ENCODE measurements at regions not wholly inside any gene's neighbourhood (a gene's known extent, or its start where the extent isn't known, plus 50 kb on each side); places are given as distances from the start of the nearest gene placed in this dataset.

DNA sequence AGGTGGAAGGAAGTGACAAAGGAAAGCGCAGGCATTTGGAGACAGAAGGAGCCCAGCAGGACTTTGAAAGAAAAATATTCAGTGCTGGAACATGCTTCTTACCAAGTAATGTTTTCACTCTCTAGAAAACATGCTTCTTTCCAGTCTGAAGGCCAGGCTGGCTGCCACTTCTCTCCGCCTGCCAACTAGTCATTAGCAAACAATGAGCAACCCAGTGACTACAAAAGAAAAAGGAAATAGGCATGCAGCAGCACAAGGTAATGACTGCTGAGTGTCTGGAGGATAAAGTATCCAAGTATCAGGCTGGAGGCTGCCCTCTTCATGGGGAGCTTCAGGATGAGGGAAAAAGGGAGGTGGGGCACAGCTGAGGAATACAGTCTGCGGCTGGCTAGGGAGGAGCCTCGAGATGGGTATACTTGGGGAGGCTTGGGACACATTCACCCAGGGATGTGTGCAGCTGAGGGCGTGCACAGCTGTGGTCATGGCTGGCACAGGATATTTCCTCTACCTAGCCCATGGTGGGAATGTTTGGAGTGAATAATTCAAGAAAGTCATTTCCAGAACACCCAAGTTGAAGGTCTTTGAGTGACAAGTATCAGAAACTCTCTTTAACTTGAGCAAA lies 161.5 kb upstream of the KIF2A start:
- FAIRE-seq (no peak), DNase-seq (ENCODE audit: low read depth, low spot score) (peak; percentile 42)
- Histone ChIP-seq H3K4me1 (ENCODE audit: control insufficient read depth, extremely low read depth, insufficient read depth, low read length) (peaks cover 3% of the 10 kb centered on the region), H3K27ac (ENCODE audit: insufficient read depth, low read depth, low read length) (no peak overlapping the region), H3K79me2 (ENCODE audit: control insufficient read depth, insufficient read depth, low read length) (no peaks in the 10 kb centered on the region), H3K36me3 (ENCODE audit: control insufficient read depth in 2 of 2, extremely low read depth in 1 of 2, insufficient read depth in 2 of 2, low read length in 2 of 2) (no peaks in the 10 kb centered on the region), H4K20me1 (replicated peaks; ENCODE audit: control insufficient read depth, extremely low read depth, insufficient read depth, low read length) (no peaks in the 10 kb centered on the region), H2AFZ (ENCODE audit: low read depth, low read length) (no peak overlapping the region), H3K27me3 (ENCODE audit: control insufficient read depth in 2 of 2, insufficient read depth in 2 of 2, low read length in 2 of 2) (peaks cover 12 to 30% of the 10 kb centered on the region in 2 experiments), H3K9ac (replicated peaks; ENCODE audit: extremely low read depth, insufficient read depth, low read length) (no peak overlapping the region), H3K9me3 (replicated peaks; ENCODE audit: control insufficient read depth, insufficient read depth, low read length) (no peaks in the 10 kb centered on the region), H3K4me3 (replicated peaks in 1 of 3; ENCODE audit: insufficient read depth in 1 of 3, low read depth in 1 of 3, low read length in 3 of 3) (no peak overlapping the region), H3K4me2 (ENCODE audit: insufficient read depth, low read length) (no peak overlapping the region), H3K9me1 (replicated peaks; ENCODE audit: control insufficient read depth, extremely low read depth, insufficient read depth, low read length) (no peaks in the 10 kb centered on the region)
- dilution Hi-C loops (cut with MboI; ENCODE audit: extremely low pct_ligation_motif_present, low sequenced_read_pairs), result no loop called here
- CTCF ChIA-PET, result interaction anchor here (0.6 to 1.6 kb wide), 10 partner anchors 9 to 1470 kb away, joined by 4 to 37 read pairs (median 8); no protein-coding TSS in a partner anchor
- BruUV-seq (replicated peaks), result no TSS peak
- TF ChIP-seq, protein P1, sequence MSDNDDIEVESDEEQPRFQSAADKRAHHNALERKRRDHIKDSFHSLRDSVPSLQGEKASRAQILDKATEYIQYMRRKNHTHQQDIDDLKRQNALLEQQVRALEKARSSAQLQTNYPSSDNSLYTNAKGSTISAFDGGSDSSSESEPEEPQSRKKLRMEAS (IDR thresholded peaks at IDR 0.05; ENCODE audit: insufficient read depth, insufficient read length), result no peak
- TF ChIP-seq FOS (IDR thresholded peaks at IDR 0.05; ENCODE audit: borderline replicate concordance, insufficient read depth, low read length), result no peak
- no peak for TF ChIP-seq POLR2AphosphoS5 (IDR thresholded peaks at IDR 0.05; ENCODE audit: insufficient read depth, low read depth, low read length)
- TF ChIP-seq MYC (IDR thresholded peaks at IDR 0.05; ENCODE audit: low read depth, low read length), result no peak
- TF ChIP-seq, protein P2, sequence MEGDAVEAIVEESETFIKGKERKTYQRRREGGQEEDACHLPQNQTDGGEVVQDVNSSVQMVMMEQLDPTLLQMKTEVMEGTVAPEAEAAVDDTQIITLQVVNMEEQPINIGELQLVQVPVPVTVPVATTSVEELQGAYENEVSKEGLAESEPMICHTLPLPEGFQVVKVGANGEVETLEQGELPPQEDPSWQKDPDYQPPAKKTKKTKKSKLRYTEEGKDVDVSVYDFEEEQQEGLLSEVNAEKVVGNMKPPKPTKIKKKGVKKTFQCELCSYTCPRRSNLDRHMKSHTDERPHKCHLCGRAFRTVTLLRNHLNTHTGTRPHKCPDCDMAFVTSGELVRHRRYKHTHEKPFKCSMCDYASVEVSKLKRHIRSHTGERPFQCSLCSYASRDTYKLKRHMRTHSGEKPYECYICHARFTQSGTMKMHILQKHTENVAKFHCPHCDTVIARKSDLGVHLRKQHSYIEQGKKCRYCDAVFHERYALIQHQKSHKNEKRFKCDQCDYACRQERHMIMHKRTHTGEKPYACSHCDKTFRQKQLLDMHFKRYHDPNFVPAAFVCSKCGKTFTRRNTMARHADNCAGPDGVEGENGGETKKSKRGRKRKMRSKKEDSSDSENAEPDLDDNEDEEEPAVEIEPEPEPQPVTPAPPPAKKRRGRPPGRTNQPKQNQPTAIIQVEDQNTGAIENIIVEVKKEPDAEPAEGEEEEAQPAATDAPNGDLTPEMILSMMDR (IDR thresholded peaks at IDR 0.05; ENCODE audit: extremely low read depth in 1 of 2, insufficient read depth in 1 of 2, low read depth in 1 of 2, low read length in 2 of 2), result no peak
- no peak for TF ChIP-seq GATA2 (IDR thresholded peaks at IDR 0.05; ENCODE audit: insufficient read depth, insufficient read length, low read depth, low read length)
- TF ChIP-seq POLR2A (IDR thresholded peaks at IDR 0.05; ENCODE audit: low read depth, low read length), result no peak
- TF ChIP-seq EZH2 (IDR thresholded peaks at IDR 0.05; ENCODE audit: borderline replicate concordance, low read depth, low read length, severe bottlenecking), result no peak
- no peak for TF ChIP-seq JUN (IDR thresholded peaks at IDR 0.05; ENCODE audit: borderline replicate concordance, insufficient read depth, insufficient read length, low read depth)
- intact Hi-C loops (cut with micrococcal nuclease), result loop anchor here (5.0 kb wide), 1 partner anchor 1087 kb away; no protein-coding TSS in a partner anchor
- POLR2A ChIA-PET, result no interaction called here
